Heart left ventricle (tissue), 13 donors: ENCODE measurements at regions not wholly inside any gene's neighbourhood (a gene's known extent, or its start where the extent isn't known, plus 50 kb on each side); places are given as distances from the start of the nearest gene placed in this dataset.

Experiments
- CTCF ChIP-seq, 12 donors: fragments of 200-600 bp; sonication (generic) in 4 of 12; IDR thresholded peaks; one replicate each; pipeline versions ENCODE4 v1.5.0 to v1.8.0; 2018 to 2022; ENCODE audit warnings: antibody characterized with exemption in 12 of 12, mild to moderate bottlenecking in 5 of 12
- POLR2A ChIP-seq, 2 donors: fragments of 450-650 bp; IDR thresholded peaks; one replicate each; pipeline ENCODE4 v1.6.1; 2017; ENCODE audit warnings: antibody characterized with exemption in 2 of 2, mild to moderate bottlenecking in 2 of 2, moderate library complexity in 2 of 2
- donor health status: ischemic (EF 13 %, LVEDD 7.1; RV severe dilation, severe dysfunction).
- donor health status: DM: no; HTN: yes; CAD: no.
- donor health status: DM: no; HTN: no; CAD: no.
- donor health status: ischemic (EF 25% LVEDD 6.9; RV normal size, moderate dysfunction).
- donor health status: ischemic (EF 25% LVEDD 5.7; RV mildly dilated, moderate dysfunction).
- donor health status: ischemic (EF 35%, LVEDD 5.7; RV mildly dilated, moderate dysfunction).
- donor health status: nonischemic (EF 11% LVEDD 7.7; RV severe dilation, severe dysfunction).
- donor health status: DM: yes; HTN: yes; CAD: no.
- donor health status: PGD.
- donor health status: ischemic (EF 29% LVEDD 5.4; RV normal size, mild dysfunction).
- donor health status: nonischemic (EF 23%, LVEDD 6.1; RV moderate dilation, normal function).

- no peak for TF ChIP-seq CTCF (IDR thresholded peaks at IDR 0.05)
- no peak for TF ChIP-seq POLR2A (IDR thresholded peaks at IDR 0.05)
Observed at GRCh38 chr6:67459556-67459955, 1175.5 kb upstream of the ADGRB3 start.
